HG02588 (cell line): ENCODE measurements at regions not wholly inside any gene's neighbourhood (a gene's known extent, or its start where the extent isn't known, plus 50 kb on each side); places are given as distances from the start of the nearest gene placed in this dataset.
"Not testable (repeated sequence)": the region's sequence is repeated elsewhere in the genome, so short reads cannot be mapped to it uniquely, and the experiment has no call there.

Experiments used
- ATAC-seq: cut with Tn5 transposase; IDR thresholded peaks from one replicate; pipeline ENCODE4 v1.9.1; 2021; ENCODE audit warnings: mild to moderate bottlenecking, moderate library complexity; ENCODE audit not compliant: unreplicated experiment

DNA sequence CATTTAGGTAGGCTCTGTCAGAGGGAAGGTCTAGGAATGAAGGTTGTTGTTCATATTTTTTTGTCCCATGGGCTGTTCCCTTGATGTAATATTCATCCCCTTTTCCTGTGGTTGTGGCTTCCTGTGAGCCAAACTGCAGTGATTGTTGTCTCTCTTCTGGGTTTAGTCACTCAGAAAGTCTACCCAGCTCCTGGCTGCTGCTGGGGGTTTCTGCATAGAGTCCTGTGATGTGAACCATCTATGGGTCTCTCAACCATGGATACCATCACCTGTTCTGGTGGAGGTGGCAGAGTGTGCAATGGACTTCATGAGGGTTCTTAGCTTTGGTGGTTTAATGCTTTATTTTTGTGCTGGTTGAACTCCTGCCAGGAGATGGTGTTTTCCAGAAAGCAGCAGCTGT lies 122.8 kb downstream of the ZC4H2 start:
- ATAC-seq: no peak

DNA sequence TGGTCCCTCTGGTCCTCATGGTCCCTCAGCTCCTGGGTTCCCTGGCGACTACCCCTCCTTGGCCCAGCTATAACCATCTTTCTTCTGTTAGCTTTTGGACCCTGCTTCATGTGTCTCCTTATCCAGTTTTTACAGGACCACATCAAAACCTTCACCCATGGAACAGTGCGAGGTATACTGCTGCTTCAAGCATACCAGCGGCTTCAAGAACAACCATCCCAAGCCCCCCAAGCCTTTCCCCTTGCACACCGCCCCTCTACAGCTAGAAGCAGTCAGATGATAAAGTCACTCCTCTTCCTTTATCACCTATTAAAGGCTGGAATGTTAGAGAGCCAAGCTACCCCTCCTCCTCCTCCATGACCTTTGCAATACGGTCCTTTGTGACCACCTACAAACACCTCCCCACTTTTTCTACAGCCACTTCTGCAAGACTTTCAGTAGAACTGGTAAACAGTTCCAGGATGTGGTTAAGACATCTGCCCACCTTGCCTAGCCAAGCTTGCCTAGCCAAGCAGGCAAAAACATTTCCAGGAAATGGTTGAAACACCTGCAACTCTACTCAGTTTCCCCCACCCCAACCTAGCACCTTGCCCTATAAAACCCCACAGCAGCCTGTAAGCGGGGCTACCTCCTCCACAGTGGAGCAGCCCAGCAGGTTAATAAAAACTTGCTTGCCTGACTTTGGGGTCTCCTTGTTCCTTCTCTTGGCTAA lies 125.7 kb downstream of the ZC4H2 start:
- ATAC-seq: peak; percentile 51

DNA sequence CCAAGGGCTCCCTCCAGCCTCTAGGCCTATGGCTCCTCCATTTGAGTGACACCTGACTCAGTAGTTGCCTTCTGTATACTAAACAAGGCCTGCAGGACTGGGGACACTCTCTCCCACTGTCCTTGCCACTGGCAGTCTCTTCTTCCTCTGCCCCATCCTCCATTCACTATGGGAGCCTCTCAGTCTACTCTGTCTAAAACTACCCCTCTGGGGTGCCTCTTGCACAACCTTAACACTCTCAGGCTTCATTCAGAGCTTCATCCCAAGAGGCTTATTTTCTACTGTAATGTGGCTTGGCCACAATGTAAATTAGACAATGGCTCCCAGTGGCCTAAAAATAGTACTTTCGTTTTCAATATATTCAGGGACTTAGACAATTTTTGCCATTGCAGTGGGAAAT lies 133.0 kb downstream of the ZC4H2 start:
- ATAC-seq: no peak

DNA sequence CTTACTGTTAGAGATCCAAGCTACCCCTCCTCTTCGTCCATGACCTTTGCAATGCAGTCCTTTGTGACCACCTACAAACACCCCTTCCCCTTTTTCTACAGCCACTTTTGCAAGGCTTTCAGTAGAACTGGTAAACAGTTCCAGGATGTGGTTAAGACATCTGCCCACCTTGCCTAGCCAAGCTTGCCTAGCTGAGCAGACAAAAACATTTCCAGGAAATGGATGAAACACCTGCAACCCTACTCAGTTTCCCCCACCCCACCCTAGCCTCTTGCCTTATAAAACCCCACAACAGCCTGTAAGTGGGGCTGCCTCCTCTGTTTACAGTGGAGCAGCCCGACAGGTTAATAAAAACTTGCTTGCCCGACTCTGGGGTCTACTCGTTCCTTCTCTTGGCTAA lies 133.8 kb downstream of the ZC4H2 start:
- ATAC-seq: no peak

DNA sequence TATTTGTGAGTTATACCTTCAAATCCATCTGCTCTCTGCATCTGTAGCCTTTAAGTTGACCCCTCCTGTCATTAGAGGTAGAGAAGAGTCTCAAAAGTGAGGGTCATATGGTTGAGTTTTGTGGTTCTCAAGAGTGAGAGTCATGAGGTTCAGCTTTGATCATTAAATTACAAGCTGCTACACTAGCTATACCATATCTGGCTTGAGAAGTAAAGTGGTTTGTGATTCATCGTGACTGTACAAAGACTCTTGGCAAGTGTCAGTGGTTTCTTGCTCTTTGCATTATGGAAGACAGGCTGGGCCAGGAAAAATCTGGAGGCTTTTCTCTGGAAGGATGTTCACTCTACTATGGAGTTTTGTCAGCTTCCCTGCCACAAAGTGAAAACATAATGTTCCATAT lies 170.6 kb downstream of the ZC4H2 start:
- no peak for ATAC-seq

DNA sequence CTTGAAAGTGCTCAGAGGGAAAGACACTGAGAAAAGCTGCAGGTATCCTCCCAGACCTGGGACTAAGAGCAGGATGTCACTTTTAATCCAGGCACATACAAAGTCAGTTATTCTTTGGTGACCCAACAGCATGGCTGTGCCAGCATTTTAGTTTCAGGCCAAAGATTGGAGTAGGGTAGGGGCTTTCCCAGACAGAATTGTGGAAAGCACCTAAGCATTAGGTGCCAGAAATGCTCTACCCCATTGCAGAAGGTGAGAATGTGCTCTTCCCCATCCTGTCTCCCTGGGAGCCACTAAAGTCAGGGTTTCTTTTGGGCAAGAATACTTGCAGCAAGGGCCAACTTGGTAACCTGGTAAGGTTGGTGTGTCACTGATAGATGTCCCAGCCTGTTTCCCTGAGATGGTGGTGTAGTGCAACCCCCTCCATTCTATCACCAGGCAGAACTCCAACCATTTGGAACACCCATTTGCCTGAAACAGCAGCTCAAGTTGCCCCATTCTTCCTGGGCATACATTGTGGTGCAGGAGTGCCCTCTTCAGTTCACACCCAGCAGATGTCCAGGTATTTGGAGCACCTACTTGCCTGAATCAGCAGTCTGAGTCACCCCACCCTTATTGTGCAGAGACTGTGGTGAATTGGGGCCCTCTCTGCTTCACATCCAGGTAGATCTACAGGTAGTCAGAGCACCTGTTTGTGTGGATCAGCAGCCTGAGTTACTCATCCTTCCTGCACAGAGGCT lies 183.5 kb downstream of the ZC4H2 start:
- ATAC-seq: no peak

DNA sequence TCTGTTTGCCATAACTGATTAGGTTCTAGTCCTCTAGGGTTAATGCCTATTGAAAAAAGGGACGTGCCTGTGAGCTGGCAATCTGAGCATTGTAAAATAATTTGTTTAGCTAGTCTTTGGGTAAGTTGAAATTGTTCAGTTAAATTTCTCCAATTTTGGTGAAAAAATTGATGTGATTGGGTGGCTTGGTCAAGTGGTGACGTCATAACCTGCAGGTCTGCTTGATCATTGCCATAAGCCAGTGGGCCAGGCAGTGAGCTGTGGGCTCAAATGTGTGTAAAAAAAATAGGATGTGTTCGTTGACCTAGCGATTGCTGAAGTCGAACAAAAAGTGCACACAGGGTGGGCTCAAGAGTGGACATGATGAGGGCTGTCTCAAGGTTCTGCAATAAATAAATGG lies 193.3 kb downstream of the ZC4H2 start:
- ATAC-seq: no peak

DNA sequence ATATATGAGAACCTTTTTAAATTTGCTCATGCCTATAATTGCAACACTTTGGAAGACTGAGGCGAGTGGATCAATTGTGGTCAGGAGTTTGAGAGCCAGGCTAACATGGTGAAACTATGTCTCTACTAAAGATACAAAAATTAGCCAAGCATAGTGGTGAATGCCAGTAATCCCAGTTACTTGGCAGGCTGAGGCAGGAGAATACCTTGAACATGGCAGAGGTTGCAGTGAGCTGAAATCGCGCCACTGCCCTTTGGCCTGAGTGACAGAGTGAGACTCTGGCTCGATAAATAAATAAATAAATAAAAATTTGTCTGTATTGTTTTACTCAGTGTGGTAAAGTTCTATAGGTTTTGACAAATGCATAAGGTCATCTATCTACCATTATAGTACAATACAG lies 218.2 kb downstream of the ZC4H2 start:
- no peak for ATAC-seq

DNA sequence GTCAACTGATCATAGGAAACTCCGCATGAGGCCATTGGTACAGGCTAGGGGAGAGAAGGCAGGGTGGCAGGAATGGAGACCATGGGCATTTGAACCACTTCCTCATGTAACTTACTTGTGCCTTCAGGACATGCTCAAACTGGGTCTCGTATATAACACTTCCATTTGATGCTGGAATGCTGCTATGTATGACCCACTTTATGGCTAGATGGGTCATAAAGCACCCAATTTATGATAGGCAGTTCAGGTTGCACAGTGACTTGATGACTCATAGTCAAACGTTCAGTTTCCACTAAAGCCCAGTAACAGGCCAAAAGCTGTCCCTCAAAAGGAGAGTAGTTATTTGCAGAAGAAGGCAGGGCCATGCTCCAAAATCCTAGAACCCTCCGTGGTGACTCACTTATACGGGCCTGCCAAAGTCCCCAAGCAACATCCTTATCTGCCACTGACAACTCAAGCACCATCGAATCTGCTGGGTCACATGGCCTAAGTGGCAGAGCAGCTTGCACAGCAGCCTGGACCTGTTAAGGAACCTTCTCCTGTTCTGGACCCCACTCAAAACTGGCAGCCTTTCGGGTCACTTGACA lies 236.4 kb downstream of the ZC4H2 start:
- no peak for ATAC-seq

DNA sequence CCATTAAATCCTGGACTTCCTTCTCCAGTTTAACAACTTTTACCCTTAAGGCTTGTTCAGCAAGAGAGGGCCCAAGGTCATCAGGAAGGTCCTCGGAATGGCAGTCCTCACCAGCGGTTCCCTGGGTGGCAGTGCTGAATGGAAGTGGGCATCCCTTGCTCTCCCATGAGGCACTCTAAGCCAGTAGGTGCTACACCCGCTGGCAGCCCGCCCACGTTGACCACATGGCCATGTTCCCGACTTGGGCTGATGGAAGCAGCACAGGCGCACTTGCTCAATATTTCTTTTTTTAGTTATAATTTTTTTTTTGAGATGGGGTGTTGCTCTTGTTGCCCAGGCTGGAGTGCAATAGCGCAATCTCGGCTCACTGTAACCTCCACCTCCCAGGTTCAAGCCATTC lies 277.9 kb downstream of the ZC4H2 start:
- no peak for ATAC-seq

DNA sequence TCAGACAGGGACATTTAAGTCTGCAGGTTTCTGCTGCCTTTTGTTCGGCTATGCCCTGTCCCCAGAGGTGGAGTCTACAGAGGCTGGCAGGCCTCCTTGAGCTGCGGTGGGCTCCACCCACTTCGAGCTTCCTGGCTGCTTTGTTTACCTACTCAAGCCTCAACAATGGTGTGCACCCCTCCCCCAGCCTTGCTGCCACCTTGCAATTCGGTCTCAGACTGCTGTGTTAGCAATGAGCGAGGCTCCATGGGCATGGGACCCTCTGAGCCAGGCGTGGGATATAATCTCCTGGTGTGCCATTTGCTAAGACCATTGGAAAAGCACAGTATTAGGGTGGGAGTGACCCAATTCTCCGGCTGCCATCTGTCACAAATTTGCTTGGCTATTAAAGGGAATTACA lies 280.9 kb downstream of the ZC4H2 start:
- ATAC-seq: not testable (repeated sequence)

DNA sequence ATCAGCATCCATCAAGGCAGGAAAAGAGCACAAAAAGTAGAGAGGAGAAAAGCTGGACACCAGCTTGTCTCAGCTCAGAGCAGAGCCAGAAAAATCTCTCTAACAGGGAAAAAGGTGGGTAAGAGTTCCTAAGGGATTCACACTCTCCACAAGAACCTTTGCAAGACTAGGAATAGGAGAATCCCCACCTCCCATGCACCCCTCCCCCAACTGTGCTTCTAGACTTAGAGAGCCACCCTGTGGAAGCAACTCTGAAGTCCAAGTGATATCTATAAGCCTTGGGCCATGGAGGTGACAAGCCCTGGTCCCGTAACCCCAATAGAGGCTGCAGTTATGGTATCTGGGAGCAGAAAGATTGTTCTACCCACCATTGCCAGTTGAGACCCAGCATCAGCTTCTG lies 267.6 kb upstream of the MTMR8 start:
- ATAC-seq: no peak

DNA sequence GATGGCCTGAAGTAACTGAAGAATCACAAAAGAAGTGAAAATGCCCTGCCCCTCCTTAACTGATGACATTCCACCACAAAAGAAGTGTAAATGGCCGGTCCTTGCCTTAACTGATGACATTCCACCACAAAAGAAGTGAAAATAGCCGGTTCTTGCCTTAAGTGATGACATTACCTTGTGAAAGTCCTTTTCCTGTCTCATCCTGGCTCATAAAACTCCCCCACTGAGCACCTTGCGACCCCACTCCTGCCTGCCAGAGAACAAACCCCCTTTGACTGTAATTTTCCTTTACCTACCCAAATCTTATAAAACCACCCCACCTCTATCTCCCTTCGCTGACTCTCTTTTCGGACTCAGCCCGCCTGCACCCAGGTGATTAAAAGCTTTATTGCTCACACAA lies 262.0 kb upstream of the MTMR8 start:
- not testable (repeated sequence) for ATAC-seq

DNA sequence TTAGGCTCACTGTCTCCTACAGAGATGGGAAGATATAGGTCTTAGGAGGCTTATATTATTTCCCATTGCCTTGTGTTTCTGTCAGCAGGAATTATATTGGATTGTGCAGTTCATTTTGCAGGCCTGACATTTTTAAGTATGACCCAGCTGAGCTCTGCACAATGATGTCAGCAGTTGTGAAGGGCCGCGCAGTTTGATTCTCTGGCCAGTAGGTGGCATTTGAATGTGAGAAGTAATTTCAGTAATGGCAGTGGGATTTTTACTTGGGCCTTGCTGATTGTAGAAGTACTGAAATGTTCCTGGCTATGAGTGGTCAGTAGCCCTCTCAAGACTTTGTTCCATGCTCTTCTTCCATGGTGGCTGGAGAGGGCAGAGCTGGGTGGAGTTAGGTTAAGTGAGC lies 247.2 kb upstream of the MTMR8 start:
- ATAC-seq: no peak
